ENCODE measurements at regions not wholly inside any gene's neighbourhood (a gene's known extent, or its start where the extent isn't known, plus 50 kb on each side); places are given as distances from the start of the nearest gene placed in this dataset.

GRCh38 chr4:60945641-60946040, 254.5 kb upstream of the ADGRL3 start:
- no peaks in the 10 kb centered on the region for H3K27me3 ChIP-seq (ENCODE audit: low read depth)
- no peak overlapping the region for H3K4me3 ChIP-seq
- peaks cover 27% of the 10 kb centered on the region for H3K9me3 ChIP-seq (replicated peaks)
- H3K36me3 ChIP-seq = no peaks in the 10 kb centered on the region
- H3K4me1 ChIP-seq = no peaks in the 10 kb centered on the region
- intact Hi-C loops (cut with micrococcal nuclease) = no loop called here
- H3K27ac ChIP-seq (replicated peaks) = no peak overlapping the region
- no peak for DNase-seq
- no peak for TF ChIP-seq CTCF (IDR thresholded peaks at IDR 0.05; ENCODE audit: borderline replicate concordance)

GRCh38 chr4:60948008-60948407, 252.1 kb upstream of the ADGRL3 start:
- Histone ChIP-seq H3K27me3 (ENCODE audit: low read depth) (no peaks in the 10 kb centered on the region), H3K36me3 (no peaks in the 10 kb centered on the region), H3K27ac (replicated peaks) (no peak overlapping the region), H3K9me3 (replicated peaks) (peaks cover 27% of the 10 kb centered on the region), H3K4me3 (no peak overlapping the region), H3K4me1 (no peaks in the 10 kb centered on the region)
- intact Hi-C loops (cut with micrococcal nuclease) = no loop called here
- no peak for TF ChIP-seq CTCF (IDR thresholded peaks at IDR 0.05; ENCODE audit: borderline replicate concordance)
- DNase-seq = no peak

GRCh38 chr4:60952921-60953320, 247.2 kb upstream of the ADGRL3 start:
- no peaks in the 10 kb centered on the region for H3K36me3 ChIP-seq
- DNase-seq = no peak
- no peaks in the 10 kb centered on the region for H3K9me3 ChIP-seq (replicated peaks)
- no peaks in the 10 kb centered on the region for H3K27me3 ChIP-seq (ENCODE audit: low read depth)
- intact Hi-C loops (cut with micrococcal nuclease) = no loop called here
- H3K4me3 ChIP-seq = no peak overlapping the region
- no peak for TF ChIP-seq CTCF (IDR thresholded peaks at IDR 0.05; ENCODE audit: borderline replicate concordance)
- no peak overlapping the region for H3K27ac ChIP-seq (replicated peaks)
- no peaks in the 10 kb centered on the region for H3K4me1 ChIP-seq

- TF ChIP-seq CTCF (IDR thresholded peaks at IDR 0.05; ENCODE audit: borderline replicate concordance) = no peak
- no peaks in the 10 kb centered on the region for H3K27me3 ChIP-seq (ENCODE audit: low read depth)
- no peaks in the 10 kb centered on the region for H3K36me3 ChIP-seq
- DNase-seq = no peak
- H3K9me3 ChIP-seq (replicated peaks) = no peaks in the 10 kb centered on the region
- H3K4me3 ChIP-seq = no peak overlapping the region
- no peaks in the 10 kb centered on the region for H3K4me1 ChIP-seq
- intact Hi-C loops (cut with micrococcal nuclease) = no loop called here
- no peak overlapping the region for H3K27ac ChIP-seq (replicated peaks)
These were observed 246.3 kb upstream of the ADGRL3 start for GRCh38 chr4:60953826-60954225.

GRCh38 chr4:60962286-60962685, 237.8 kb upstream of the ADGRL3 start:
- Histone ChIP-seq H3K27me3 (ENCODE audit: low read depth) (no peaks in the 10 kb centered on the region), H3K4me3 (no peak overlapping the region), H3K9me3 (replicated peaks) (no peaks in the 10 kb centered on the region), H3K4me1 (no peaks in the 10 kb centered on the region), H3K27ac (replicated peaks) (no peak overlapping the region), H3K36me3 (no peaks in the 10 kb centered on the region)
- no peak for DNase-seq
- intact Hi-C loops (cut with micrococcal nuclease) = no loop called here
- no peak for TF ChIP-seq CTCF (IDR thresholded peaks at IDR 0.05; ENCODE audit: borderline replicate concordance)

GRCh38 chr4:60981534-60981933, 218.6 kb upstream of the ADGRL3 start:
- intact Hi-C loops (cut with micrococcal nuclease) = no loop called here
- H3K4me1 ChIP-seq = no peaks in the 10 kb centered on the region
- no peak overlapping the region for H3K27ac ChIP-seq (replicated peaks)
- no peaks in the 10 kb centered on the region for H3K36me3 ChIP-seq
- H3K27me3 ChIP-seq (ENCODE audit: low read depth) = no peaks in the 10 kb centered on the region
- peaks cover 58% of the 10 kb centered on the region for H3K9me3 ChIP-seq (replicated peaks)
- no peak for DNase-seq
- no peak overlapping the region for H3K4me3 ChIP-seq
- no peak for TF ChIP-seq CTCF (IDR thresholded peaks at IDR 0.05; ENCODE audit: borderline replicate concordance)

All from left ventricle myocardium inferior (tissue), 1 donor.